GM18861 (cell line): ENCODE measurements at regions not wholly inside any gene's neighbourhood (a gene's known extent, or its start where the extent isn't known, plus 50 kb on each side); places are given as distances from the start of the nearest gene placed in this dataset.

Source experiments
- ATAC-seq: cut with Tn5 transposase; IDR thresholded peaks from one replicate; pipeline ENCODE4 v1.9.1; 2021; ENCODE audit not compliant: unreplicated experiment

DNA sequence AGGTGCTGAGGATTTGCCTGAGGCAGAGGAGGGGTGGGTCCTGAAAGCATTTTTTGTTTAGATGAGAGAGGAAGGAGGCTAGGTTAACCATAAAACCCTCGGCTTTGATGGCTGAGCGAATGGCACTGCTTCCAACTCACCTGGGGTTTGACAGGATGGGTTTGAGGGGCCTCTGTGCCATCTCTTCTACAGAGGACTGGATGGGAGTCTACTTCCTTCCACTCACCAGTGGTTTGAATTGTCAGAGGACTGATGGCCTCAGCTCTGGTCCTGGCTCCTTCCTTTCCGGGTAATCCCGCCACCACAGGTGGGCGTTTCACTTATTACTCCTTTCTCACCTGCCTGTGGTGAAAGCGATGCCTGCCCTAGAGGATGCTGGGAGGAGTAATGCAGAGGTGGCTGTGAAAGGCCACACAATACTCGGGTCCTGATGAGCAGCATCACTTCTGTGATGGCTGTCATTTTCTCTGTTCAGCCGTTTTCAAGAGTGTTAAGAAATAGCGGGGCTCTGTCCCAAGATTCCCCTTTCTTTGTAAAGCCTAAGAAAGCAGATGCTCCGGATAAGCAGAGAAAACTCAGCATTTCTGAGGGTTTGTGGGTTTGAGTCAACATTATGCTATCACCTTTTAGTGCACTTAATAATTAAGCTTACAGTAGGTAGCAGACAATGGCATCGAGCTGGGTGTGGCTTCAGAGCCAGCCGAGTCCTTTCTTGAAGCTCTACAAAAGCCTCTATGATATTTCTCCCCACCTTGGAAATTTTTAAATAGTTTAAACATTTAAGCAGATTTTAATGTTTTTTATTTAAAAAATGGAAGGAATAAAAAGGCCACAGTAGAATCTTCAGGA is 220.7 kb downstream of the HLX start:
- ATAC-seq = no peak

GRCh38 chr1:221100611-221101010 is 221.4 kb downstream of the HLX start:
- no peak for ATAC-seq

GRCh38 chr1:221101807-221102605 is 222.8 kb downstream of the HLX start:
- ATAC-seq = no peak

DNA sequence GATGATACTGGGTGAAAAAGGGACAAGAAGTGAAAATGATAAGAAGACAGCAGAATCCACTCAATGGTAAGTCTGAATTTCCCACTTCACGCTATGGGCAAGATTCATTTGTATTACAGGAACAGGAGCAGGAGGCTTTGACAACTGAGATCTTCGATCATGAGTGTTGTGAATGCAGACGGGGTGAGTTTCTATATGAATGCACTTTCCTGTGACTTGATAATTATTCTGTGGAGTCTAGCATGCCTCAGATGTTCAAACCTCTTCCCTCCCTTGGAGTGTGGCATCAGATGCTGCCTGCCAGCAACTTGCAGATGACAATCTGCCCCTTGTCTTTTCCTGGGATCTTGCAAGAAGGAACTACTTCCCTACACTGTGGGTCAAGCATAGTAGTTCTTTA is 225.4 kb downstream of the HLX start:
- ATAC-seq = no peak

DNA sequence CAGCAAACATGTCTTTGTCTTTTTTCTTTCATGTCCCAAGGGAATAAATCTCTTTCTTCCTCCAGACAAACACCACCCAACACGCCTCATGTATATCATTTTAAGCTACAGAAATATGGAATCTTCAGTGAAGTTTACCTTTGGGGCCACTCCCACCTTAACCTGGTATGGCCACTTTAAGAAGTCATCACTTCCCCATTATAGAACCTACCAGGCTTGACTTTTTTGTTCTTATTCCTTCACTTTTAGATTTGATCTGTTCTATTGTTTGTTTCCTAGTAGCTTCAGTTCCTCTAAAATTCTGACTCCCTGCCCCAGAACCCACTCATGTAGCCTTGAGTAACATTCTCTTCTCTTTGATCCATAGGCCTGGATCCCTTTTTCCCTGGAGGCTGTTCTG is 226.3 kb downstream of the HLX start:
- ATAC-seq = no peak

- no peak for ATAC-seq
These were observed 227.4 kb downstream of the HLX start for GRCh38 chr1:221106616-221107015.

- no peak for ATAC-seq
These were observed 230.7 kb downstream of the HLX start for GRCh38 chr1:221109930-221110329.

- no peak for ATAC-seq
These were observed 237.9 kb downstream of the HLX start for GRCh38 chr1:221117133-221117532.

DNA sequence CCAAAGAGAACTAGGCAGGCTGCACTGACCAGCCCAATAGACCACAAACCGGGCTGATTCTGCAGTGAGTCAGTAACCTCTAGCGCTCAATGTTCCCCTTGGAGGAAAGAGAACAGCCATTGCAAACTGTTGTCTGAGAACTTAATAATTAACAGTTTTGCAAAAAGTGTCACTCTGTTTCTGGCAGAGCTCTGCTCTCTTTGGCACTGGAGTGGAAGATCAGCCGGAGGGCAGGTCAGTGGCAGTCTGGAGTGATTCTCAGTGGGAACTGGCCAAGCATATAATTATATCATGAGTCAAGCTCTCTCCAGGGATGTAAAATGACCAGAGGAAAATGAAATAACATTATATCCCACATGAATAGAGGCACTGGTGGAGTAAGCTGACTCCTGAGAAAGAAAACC is 238.3 kb downstream of the HLX start:
- no peak for ATAC-seq

GRCh38 chr1:221118176-221118937 is 239.1 kb downstream of the HLX start:
- ATAC-seq = no peak

- no peak for ATAC-seq
These were observed 239.7 kb downstream of the HLX start for GRCh38 chr1:221118938-221119320.

- ATAC-seq = no peak
These were observed 243.3 kb downstream of the HLX start for GRCh38 chr1:221122501-221122900.

DNA sequence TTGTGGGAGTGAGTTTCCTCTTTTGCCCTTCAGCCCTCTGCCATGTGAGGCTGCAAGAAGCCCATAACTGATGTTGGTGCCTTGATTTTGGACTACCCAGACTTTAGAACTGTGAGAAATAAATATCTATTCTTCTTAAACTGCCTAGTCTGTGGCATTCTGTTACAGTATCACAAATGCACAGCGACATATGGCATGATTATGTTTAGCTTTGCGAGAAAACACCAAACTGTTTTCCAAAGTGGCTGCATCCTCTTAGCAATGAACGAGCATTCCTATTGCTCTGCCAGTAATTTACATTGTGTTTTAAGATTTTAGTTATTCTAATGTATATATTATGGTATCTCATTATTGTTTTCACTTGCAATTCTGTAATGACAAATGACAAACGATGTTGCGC is 246.7 kb downstream of the HLX start:
- ATAC-seq = no peak

DNA sequence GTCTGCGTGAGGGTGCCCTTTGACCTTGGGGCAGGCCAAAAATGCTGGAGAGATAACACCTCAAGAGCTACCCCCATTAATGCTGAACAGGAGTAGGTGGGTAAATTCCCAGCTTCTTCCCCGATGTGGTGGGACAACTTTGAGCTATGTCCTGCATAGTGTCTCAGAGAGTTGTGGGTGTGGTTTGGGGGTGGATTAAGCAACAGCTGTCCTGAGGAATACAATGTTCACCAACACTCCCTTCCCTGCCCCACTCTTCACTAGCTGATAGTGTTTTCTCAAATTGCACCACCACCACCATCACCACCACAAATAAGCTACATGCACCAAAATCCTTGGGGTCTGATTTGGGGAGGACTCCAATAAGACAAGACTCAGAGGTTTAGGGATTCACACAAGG is 258.4 kb downstream of the HLX start:
- ATAC-seq = no peak

DNA sequence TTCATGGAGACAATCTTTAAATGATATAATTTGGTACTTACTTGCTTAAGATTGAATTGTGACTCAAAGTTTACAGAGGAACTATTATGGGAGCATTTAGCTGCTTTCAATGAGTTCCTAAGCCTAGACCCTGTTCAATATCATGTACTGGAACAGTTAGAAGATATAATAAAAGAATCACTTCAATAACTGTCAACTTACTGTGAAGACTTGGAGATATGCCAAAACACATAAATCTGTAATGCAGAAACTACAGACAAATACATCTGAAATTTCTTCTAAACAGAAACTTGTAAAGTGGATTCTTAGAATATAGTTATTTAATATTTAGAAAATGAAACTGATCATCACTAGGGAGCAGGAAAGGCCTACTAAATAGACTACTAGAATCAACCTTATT is 259.3 kb downstream of the HLX start:
- no peak for ATAC-seq

- ATAC-seq = no peak
These were observed 260.7 kb downstream of the HLX start for GRCh38 chr1:221139991-221140390.

- ATAC-seq = no peak
These were observed 261.9 kb downstream of the HLX start for GRCh38 chr1:221141096-221141495.

DNA sequence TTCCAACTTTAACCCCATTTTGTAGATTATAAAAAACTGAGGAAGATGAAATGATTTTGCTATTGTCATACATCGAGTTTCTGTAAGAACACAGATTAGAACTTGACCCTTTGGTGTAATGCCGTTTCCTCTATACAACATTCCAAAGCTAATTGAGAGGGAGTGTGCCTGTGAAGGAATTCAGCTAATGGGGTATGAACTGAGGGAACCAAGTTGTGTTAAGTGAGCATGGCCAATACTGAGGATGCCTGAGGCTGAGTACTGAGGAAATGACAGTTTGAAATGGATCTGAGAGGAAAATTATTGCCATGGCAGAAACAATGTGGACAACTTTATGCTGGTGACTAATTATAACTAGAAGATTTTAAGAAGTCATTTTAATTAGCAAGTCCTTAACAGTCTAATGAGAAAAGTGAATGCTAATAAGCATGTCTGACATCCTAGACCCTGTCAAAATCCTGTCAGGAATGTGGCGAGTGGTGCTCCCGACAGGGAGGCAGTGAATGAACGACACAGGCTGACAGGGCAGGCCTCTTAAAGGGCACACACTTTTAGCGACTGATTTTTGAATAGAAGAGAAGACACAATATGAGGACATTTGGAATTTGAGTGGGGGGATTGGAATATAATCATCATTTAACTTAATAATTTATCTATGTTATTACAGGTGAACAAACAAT is 262.5 kb downstream of the HLX start:
- no peak for ATAC-seq

DNA sequence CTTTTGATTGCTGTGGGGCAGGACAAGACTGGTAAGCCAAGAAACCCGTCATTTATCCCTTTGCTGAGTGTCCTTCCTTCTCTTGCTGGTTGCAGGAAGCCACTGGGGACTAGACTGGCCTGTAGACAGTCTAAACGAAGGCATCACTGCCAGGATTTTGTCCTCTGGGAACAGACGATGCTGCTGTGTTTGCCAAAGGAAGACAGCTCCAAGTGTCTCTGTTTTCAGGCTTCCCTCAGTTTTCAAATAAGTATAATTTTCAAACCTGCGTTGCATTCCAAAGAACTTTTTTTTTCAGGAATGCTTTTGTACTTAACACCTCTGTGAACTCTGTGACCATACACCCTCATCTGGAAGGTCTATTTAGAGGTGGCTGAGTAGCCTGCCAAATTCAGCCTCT is 269.4 kb downstream of the HLX start:
- ATAC-seq = no peak

- no peak for ATAC-seq
These were observed 269.9 kb downstream of the HLX start for GRCh38 chr1:221149111-221149510.

DNA sequence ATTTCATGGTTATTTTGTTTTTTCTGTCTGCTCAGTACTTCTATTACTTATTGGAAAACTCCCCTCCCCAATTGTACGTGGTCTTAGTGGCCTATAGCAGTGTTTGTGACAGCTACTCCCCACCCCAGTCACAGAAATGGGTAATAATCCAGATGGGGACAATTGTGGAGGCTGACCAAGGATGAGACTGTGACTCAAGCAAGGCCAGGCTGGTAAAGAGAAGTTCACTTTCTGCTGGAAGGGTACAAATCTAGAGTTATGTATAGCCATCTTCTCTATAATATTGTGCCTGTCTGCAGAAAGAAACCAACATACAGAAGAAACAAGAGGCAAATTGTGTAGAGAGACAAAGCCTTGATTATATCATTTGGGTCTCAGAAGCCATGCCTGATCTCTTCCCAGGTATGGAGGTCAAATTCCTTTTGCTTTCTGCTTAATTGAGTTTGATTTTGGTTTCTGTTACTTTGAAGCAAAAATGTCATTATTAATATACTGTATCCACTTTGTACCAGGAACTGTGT is 270.4 kb downstream of the HLX start:
- ATAC-seq = no peak
